Activated CD4-positive, CD25-positive, alpha-beta regulatory T cell treated with anti-CD3 and anti-CD28 coated beads, Interleukin-2, amount 50 U/mL, for 24 hours (primary cell): ENCODE measurements at regions not wholly inside any gene's neighbourhood (a gene's known extent, or its start where the extent isn't known, plus 50 kb on each side); places are given as distances from the start of the nearest gene placed in this dataset.
"Not testable (repeated sequence)": the region's sequence is repeated elsewhere in the genome, so short reads cannot be mapped to it uniquely, and the experiment has no call there.

Experiments used
- ATAC-seq, 2 donors: fragments of 150-1000 bp; cut with Tn5 transposase; one replicate each; pipeline ENCODE4 v1.10.0; 2021; ENCODE audit warnings: mild to moderate bottlenecking in 1 of 2, moderate library complexity in 1 of 2

- no peak for ATAC-seq
Observed at GRCh38 chr6:63487103-63487813, 85.0 kb upstream of the LOC128125822 start.

- ATAC-seq = no peak
Observed at GRCh38 chr6:63491119-63491518, 81.2 kb upstream of the LOC128125822 start.

GRCh38 chr6:63492476-63492875, 79.8 kb upstream of the LOC128125822 start:
- no peak for ATAC-seq

- no peak for ATAC-seq
Observed at GRCh38 chr6:63493557-63493956, 78.7 kb upstream of the LOC128125822 start.

- ATAC-seq = no peak
Observed at GRCh38 chr6:63496361-63496804, 75.9 kb upstream of the LOC128125822 start.

GRCh38 chr6:63502156-63502555, 70.1 kb upstream of the LOC128125822 start:
- no peak for ATAC-seq

GRCh38 chr6:63503199-63503598, 69.1 kb upstream of the LOC128125822 start:
- no peak for ATAC-seq

GRCh38 chr6:63504777-63505384, 67.4 kb upstream of the LOC128125822 start:
- peak; percentile 38 to 53 for ATAC-seq

- ATAC-seq = no peak
Observed at GRCh38 chr6:63507096-63507495, 65.2 kb upstream of the LOC128125822 start.

- no peak for ATAC-seq
Observed at GRCh38 chr6:63509652-63510352, 62.5 kb upstream of the LOC128125822 start.

GRCh38 chr6:63510353-63510686, 62.0 kb upstream of the LOC128125822 start:
- no peak for ATAC-seq

GRCh38 chr6:63510849-63511248, 61.4 kb upstream of the LOC128125822 start:
- no peak for ATAC-seq

- no peak for ATAC-seq
Observed at GRCh38 chr6:63514488-63515173, 57.6 kb upstream of the LOC128125822 start.

GRCh38 chr6:63515227-63515626, 57.1 kb upstream of the LOC128125822 start:
- ATAC-seq = not testable (repeated sequence)

GRCh38 chr6:63516186-63516944, 55.9 kb upstream of the LOC128125822 start:
- no peak for ATAC-seq

GRCh38 chr6:63517221-63517620, 55.1 kb upstream of the LOC128125822 start:
- ATAC-seq = no peak

GRCh38 chr6:63521475-63522210, 50.6 kb upstream of the LOC128125822 start:
- no peak for ATAC-seq
